ENCODE measurements at regions not wholly inside any gene's neighbourhood (a gene's known extent, or its start where the extent isn't known, plus 50 kb on each side); places are given as distances from the start of the nearest gene placed in this dataset.
"Not testable (repeated sequence)": the region's sequence is repeated elsewhere in the genome, so short reads cannot be mapped to it uniquely, and the experiment has no call there.

DNA sequence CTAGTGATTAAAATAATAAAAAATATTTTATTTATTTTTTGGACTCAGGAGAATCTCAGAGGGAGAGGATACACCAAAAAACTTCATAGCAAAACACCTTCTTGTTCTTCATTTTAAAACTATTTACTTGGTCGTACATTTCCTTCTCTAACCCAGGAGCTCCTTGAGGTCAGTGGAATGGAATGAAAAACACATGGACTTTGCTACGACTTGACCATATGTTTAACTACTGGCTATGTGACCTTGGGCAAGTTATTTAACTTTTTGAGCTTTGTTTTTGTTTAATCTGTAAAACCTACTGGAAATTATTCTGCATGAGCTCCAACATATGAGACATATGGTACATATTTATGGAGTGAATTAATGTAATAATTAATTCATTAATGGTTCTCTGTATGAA lies 1005.5 kb upstream of the CITED2 start:
- Histone ChIP-seq H3K27me3 (ENCODE audit: control insufficient read depth, insufficient read depth, low read length) (no peaks in the 10 kb centered on the region), H3K4me3 (ENCODE audit: low read depth, low read length) (no peak overlapping the region), H3K36me3 (ENCODE audit: control insufficient read depth, insufficient read depth, low read length) (no peaks in the 10 kb centered on the region)
- peak; percentile 5 for DNase-seq (ENCODE audit: low read depth)
- TF ChIP-seq CTCF (IDR thresholded peaks at IDR 0.05; ENCODE audit: insufficient read depth, low read length, severe bottlenecking) = no peak
- FAIRE-seq = no peak

DNA sequence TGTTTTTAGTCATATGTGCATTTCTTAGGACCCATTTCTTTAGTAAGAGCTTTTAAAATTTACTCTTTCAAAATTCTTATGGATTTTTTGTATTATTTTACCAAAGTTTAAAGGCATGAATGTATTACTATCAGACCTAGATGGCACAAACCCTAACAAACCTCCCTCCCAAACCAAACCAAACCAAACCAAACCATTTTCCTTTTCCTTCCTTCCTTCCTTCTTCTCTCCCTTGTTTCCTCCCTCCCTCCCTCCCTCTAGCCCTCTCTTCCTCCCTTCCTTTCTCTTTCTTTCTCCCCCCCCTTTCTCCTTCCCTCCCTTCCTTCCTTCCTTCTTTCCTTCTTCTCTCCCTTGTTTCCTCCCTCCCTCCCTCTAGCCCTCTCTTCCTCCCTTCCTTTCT lies 1001.8 kb upstream of the CITED2 start:
- no peaks in the 10 kb centered on the region for H3K27me3 ChIP-seq (ENCODE audit: control insufficient read depth, insufficient read depth, low read length)
- no peaks in the 10 kb centered on the region for H3K36me3 ChIP-seq (ENCODE audit: control insufficient read depth, insufficient read depth, low read length)
- no peak overlapping the region for H3K4me3 ChIP-seq (ENCODE audit: low read depth, low read length)
- no peak for DNase-seq (ENCODE audit: low read depth)
- TF ChIP-seq CTCF (IDR thresholded peaks at IDR 0.05; ENCODE audit: insufficient read depth, low read length, severe bottlenecking) = no peak
- FAIRE-seq = no peak

DNA sequence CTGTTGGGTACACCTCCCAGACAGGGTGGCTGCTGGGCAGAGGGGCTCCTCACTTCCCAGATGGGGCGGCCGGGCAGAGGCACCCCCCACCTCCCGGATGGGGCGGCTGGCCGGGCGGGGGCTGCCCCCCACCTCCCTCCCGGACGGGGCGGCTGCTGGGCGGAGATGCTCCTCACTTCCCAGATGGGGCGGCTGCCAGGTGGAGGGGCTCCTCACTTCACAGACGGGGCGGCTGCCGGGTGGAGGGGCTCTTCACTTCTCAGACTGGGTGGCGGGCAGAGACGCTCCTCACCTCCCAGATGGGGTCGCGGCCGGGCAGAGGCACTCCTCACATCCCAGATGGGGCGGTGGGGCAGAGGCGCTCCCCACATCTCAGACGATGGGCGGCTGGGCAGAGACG lies 999.3 kb upstream of the CITED2 start:
- not testable (repeated sequence) for FAIRE-seq; H3K36me3 ChIP-seq (ENCODE audit: control insufficient read depth, insufficient read depth, low read length); DNase-seq (ENCODE audit: low read depth)

GRCh38 chr6:140372064-140372463 lies 997.6 kb upstream of the CITED2 start:
- Histone ChIP-seq H3K27me3 (ENCODE audit: control insufficient read depth, insufficient read depth, low read length) (no peaks in the 10 kb centered on the region), H3K4me3 (ENCODE audit: low read depth, low read length) (no peak overlapping the region), H3K36me3 (ENCODE audit: control insufficient read depth, insufficient read depth, low read length) (no peaks in the 10 kb centered on the region)
- no peak for FAIRE-seq
- TF ChIP-seq CTCF (IDR thresholded peaks at IDR 0.05; ENCODE audit: insufficient read depth, low read length, severe bottlenecking) = no peak
- DNase-seq (ENCODE audit: low read depth) = no peak

More for the DNA sequence above, 999.3 kb upstream of the CITED2 start:
- not testable (repeated sequence) for H3K27me3 ChIP-seq (ENCODE audit: control insufficient read depth, insufficient read depth, low read length); H3K4me3 ChIP-seq (ENCODE audit: low read depth, low read length)

- DNase-seq (ENCODE audit: low read depth) = no peak
- Histone ChIP-seq H3K4me3 (ENCODE audit: low read depth, low read length) (no peak overlapping the region), H3K36me3 (ENCODE audit: control insufficient read depth, insufficient read depth, low read length) (no peaks in the 10 kb centered on the region), H3K27me3 (ENCODE audit: control insufficient read depth, insufficient read depth, low read length) (no peaks in the 10 kb centered on the region)
- TF ChIP-seq CTCF (IDR thresholded peaks at IDR 0.05; ENCODE audit: insufficient read depth, low read length, severe bottlenecking) = no peak
- FAIRE-seq = no peak
These were observed 996.8 kb upstream of the CITED2 start for GRCh38 chr6:140370976-140371870.

- Histone ChIP-seq H3K27me3 (ENCODE audit: control insufficient read depth, insufficient read depth, low read length) (no peaks in the 10 kb centered on the region), H3K36me3 (ENCODE audit: control insufficient read depth, insufficient read depth, low read length) (no peaks in the 10 kb centered on the region), H3K4me3 (ENCODE audit: low read depth, low read length) (no peak overlapping the region)
- FAIRE-seq = no peak
- DNase-seq (ENCODE audit: low read depth) = no peak
- TF ChIP-seq CTCF (IDR thresholded peaks at IDR 0.05; ENCODE audit: insufficient read depth, low read length, severe bottlenecking) = no peak
These were observed 996.0 kb upstream of the CITED2 start for GRCh38 chr6:140370441-140370840.

Measured in bronchial epithelial cell (primary cell).